GM18502 (cell line): ENCODE measurements at regions not wholly inside any gene's neighbourhood (a gene's known extent, or its start where the extent isn't known, plus 50 kb on each side); places are given as distances from the start of the nearest gene placed in this dataset.

Source experiments
- ATAC-seq: cut with Tn5 transposase; IDR thresholded peaks from one replicate; pipeline ENCODE4 v1.9.1; 2021; ENCODE audit warnings: mild to moderate bottlenecking; ENCODE audit not compliant: unreplicated experiment, poor library complexity

- ATAC-seq: no peak
Observed at GRCh38 chr14:100398044-100398443, 74.9 kb downstream of the SLC25A47 start.

- no peak for ATAC-seq
Observed at GRCh38 chr14:100399052-100399849, 76.1 kb downstream of the SLC25A47 start.

GRCh38 chr14:100400115-100400514, 77.0 kb downstream of the SLC25A47 start:
- no peak for ATAC-seq

GRCh38 chr14:100401031-100401692, 78.0 kb downstream of the SLC25A47 start:
- no peak for ATAC-seq

- ATAC-seq: no peak
Observed at GRCh38 chr14:100401792-100402191, 78.7 kb downstream of the SLC25A47 start.

- no peak for ATAC-seq
Observed at GRCh38 chr14:100402631-100403030, 79.5 kb downstream of the SLC25A47 start.

- no peak for ATAC-seq
Observed at GRCh38 chr14:100403105-100403504, 80.0 kb downstream of the SLC25A47 start.

GRCh38 chr14:100403802-100404365, 80.7 kb downstream of the SLC25A47 start:
- ATAC-seq: no peak

GRCh38 chr14:100404419-100404818, 81.3 kb downstream of the SLC25A47 start:
- ATAC-seq: no peak

- no peak for ATAC-seq
Observed at GRCh38 chr14:100405760-100406455, 82.8 kb downstream of the SLC25A47 start.

GRCh38 chr14:100406505-100407131, 83.5 kb downstream of the SLC25A47 start:
- ATAC-seq: no peak

GRCh38 chr14:100407376-100408102, 84.4 kb downstream of the SLC25A47 start:
- ATAC-seq: no peak

- ATAC-seq: no peak
Observed at GRCh38 chr14:100408350-100409002, 85.3 kb downstream of the SLC25A47 start.

- ATAC-seq: no peak
Observed at GRCh38 chr14:100409003-100409360, 85.8 kb downstream of the SLC25A47 start.

- no peak for ATAC-seq
Observed at GRCh38 chr14:100409651-100410050, 86.5 kb downstream of the SLC25A47 start.

GRCh38 chr14:100410056-100410565, 87.0 kb downstream of the SLC25A47 start:
- ATAC-seq: no peak

GRCh38 chr14:100413699-100414098, 90.6 kb downstream of the SLC25A47 start:
- no peak for ATAC-seq

- ATAC-seq: no peak
Observed at GRCh38 chr14:100415226-100415625, 92.1 kb downstream of the SLC25A47 start.

- no peak for ATAC-seq
Observed at GRCh38 chr14:100416081-100416680, 93.0 kb downstream of the SLC25A47 start.
